Activated CD4-positive, alpha-beta T cell treated with anti-CD3 and anti-CD28 coated beads, Interleukin-2, amount 10 ng/mL, durations not matched to agents 24 days and 14 days (primary cell): ENCODE measurements at regions not wholly inside any gene's neighbourhood (a gene's known extent, or its start where the extent isn't known, plus 50 kb on each side); places are given as distances from the start of the nearest gene placed in this dataset.
"Not testable (repeated sequence)": the region's sequence is repeated elsewhere in the genome, so short reads cannot be mapped to it uniquely, and the experiment has no call there.

Experiments
- DNase-seq: peaks from one replicate; pipeline ENCODE4 v3.0.0; 2022
- H3K27ac Mint-ChIP-seq: one replicate; pipeline ENCODE4 v1.8.0; 2022; ENCODE audit warnings: mild to moderate bottlenecking, mixed read lengths
- H3K27me3 Mint-ChIP-seq: one replicate; pipeline ENCODE4 v1.8.0; 2022; ENCODE audit warnings: mixed read lengths
- H3K36me3 Mint-ChIP-seq: one replicate; pipeline ENCODE4 v1.8.0; 2022; ENCODE audit warnings: low read depth, mild to moderate bottlenecking, mixed read lengths
- H3K4me1 Mint-ChIP-seq: one replicate; pipeline ENCODE4 v1.8.0; 2021; ENCODE audit warnings: mixed read lengths
- H3K4me3 Mint-ChIP-seq: one replicate; pipeline ENCODE4 v1.8.0; 2022; ENCODE audit warnings: mild to moderate bottlenecking, moderate library complexity, mixed read lengths
- H3K9me3 Mint-ChIP-seq: one replicate; pipeline ENCODE4 v1.8.0; 2021; ENCODE audit warnings: mixed read lengths
- intact Hi-C: fragments of 100-400 bp; cut with micrococcal nuclease; formaldehyde crosslinking; loops from one replicate; pipeline ENCODE4 v1.15.1; 2023

DNA sequence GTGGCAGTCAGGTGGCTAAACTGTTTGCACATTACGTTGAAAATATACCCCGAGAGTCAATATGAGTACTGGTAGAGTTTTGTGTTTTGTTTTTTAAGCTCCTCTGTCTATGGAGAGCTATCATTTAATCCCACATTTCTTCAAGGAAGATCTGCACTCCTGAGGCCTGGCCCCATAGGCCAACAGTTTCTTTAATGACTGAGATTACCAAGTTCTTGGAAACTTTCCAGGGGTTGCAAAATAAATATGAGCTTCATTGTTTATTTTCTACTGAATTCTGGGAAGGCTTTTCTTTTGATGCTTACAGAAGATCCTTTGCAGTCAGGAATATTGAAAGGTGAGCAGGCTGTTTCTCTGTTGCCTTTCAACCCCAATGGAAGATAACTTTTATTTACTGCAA is 452.0 kb downstream of the JRKL start:
- intact Hi-C loops: no loop called here
- H3K27ac Mint-ChIP-seq: no peak overlapping the region
- H3K27me3 Mint-ChIP-seq: no peaks in the 10 kb centered on the region
- DNase-seq: no peak
- no peaks in the 10 kb centered on the region for H3K4me1 Mint-ChIP-seq
- H3K4me3 Mint-ChIP-seq: no peak overlapping the region
- no peaks in the 10 kb centered on the region for H3K36me3 Mint-ChIP-seq
- no peaks in the 10 kb centered on the region for H3K9me3 Mint-ChIP-seq

DNA sequence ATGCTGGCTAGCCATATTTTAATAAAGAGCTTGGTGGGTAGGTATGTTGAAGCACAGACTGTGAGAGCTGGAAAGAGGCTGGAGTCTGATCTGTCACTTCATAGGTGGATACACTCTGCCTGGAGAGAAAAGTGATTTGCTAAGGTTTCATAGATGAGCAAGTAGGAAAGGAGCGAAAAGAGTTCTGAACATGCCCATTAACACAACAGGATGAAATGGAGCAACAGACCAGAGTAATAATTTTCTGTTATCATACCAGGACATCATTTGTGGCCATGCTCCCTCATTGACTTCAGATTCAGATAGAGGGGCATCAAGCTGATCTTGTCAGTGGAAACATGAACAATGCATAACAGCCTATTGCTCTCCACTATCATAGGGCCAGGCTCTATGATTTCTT is 452.9 kb downstream of the JRKL start:
- no peak overlapping the region for H3K27ac Mint-ChIP-seq
- H3K9me3 Mint-ChIP-seq: no peaks in the 10 kb centered on the region
- H3K4me3 Mint-ChIP-seq: no peak overlapping the region
- no peak for DNase-seq
- no peaks in the 10 kb centered on the region for H3K27me3 Mint-ChIP-seq
- H3K36me3 Mint-ChIP-seq: no peaks in the 10 kb centered on the region
- no peaks in the 10 kb centered on the region for H3K4me1 Mint-ChIP-seq
- intact Hi-C loops: no loop called here

- no peak for DNase-seq
- Mint-ChIP-seq H3K27ac (no peak overlapping the region), H3K4me3 (no peak overlapping the region), H3K36me3 (no peaks in the 10 kb centered on the region), H3K27me3 (no peaks in the 10 kb centered on the region), H3K4me1 (no peaks in the 10 kb centered on the region), H3K9me3 (no peaks in the 10 kb centered on the region)
- intact Hi-C loops: no loop called here
Measured at GRCh38 chr11:96854425-96854824, 464.6 kb downstream of the JRKL start.

DNA sequence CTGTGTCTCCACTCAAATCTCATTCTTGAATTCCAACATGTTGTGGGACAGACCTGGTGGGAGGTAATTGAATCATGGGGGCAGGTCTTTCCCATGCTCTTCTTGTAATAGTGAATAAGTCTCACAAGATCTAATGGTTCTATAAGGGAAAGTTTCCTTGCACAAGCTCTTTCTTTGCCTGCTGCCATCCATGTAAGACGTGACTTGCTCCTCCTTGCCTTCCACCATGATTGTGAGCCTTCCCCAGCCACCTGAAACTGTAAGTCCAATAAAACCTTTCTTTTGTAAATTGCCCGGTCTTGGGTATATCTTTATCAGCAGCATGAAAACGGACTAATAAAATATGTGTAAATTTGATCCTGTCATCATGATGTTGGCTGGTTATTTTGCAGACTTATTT is 471.9 kb downstream of the JRKL start:
- H3K4me3 Mint-ChIP-seq, H3K36me3 Mint-ChIP-seq, H3K4me1 Mint-ChIP-seq, H3K9me3 Mint-ChIP-seq, intact Hi-C loops, DNase-seq, H3K27me3 Mint-ChIP-seq, H3K27ac Mint-ChIP-seq: not testable (repeated sequence)

- H3K27ac Mint-ChIP-seq: no peak overlapping the region
- intact Hi-C loops: no loop called here
- H3K9me3 Mint-ChIP-seq: no peaks in the 10 kb centered on the region
- H3K27me3 Mint-ChIP-seq: no peaks in the 10 kb centered on the region
- no peak overlapping the region for H3K4me3 Mint-ChIP-seq
- DNase-seq: no peak
- no peaks in the 10 kb centered on the region for H3K36me3 Mint-ChIP-seq
- H3K4me1 Mint-ChIP-seq: no peaks in the 10 kb centered on the region
Measured at GRCh38 chr11:96863520-96863919, 473.7 kb downstream of the JRKL start.

DNA sequence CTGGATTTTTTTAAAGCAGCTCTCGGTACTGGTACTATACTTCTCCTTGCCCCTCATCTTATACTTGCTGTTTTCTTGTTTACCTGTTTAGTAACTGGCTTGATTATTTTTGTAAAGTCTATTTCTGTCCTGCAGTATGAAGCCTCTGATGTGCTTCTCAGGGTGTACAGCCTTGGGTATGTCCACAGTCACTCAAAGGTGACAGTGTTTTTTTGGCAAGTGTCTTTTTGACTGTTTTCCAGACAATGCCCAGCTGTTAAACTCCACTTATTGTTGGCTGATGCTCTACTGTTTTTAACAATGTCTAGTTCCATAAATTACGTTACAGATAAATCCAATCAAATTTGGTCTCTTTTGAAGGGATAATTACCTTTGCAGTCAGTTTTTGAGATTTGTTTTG is 475.2 kb downstream of the JRKL start:
- Mint-ChIP-seq H3K4me3 (no peak overlapping the region), H3K4me1 (no peaks in the 10 kb centered on the region), H3K36me3 (no peaks in the 10 kb centered on the region), H3K9me3 (peaks cover 4% of the 10 kb centered on the region), H3K27ac (no peak overlapping the region), H3K27me3 (no peaks in the 10 kb centered on the region)
- intact Hi-C loops: no loop called here
- no peak for DNase-seq

GRCh38 chr11:96869207-96869606 is 479.4 kb downstream of the JRKL start:
- Mint-ChIP-seq H3K4me3 (no peak overlapping the region), H3K9me3 (peaks cover 4% of the 10 kb centered on the region), H3K27me3 (no peaks in the 10 kb centered on the region), H3K36me3 (no peaks in the 10 kb centered on the region), H3K27ac (no peak overlapping the region), H3K4me1 (no peaks in the 10 kb centered on the region)
- intact Hi-C loops: no loop called here
- DNase-seq: no peak

- DNase-seq: no peak
- H3K4me3 Mint-ChIP-seq: no peak overlapping the region
- intact Hi-C loops: no loop called here
- H3K36me3 Mint-ChIP-seq: no peaks in the 10 kb centered on the region
- H3K9me3 Mint-ChIP-seq: no peaks in the 10 kb centered on the region
- no peaks in the 10 kb centered on the region for H3K4me1 Mint-ChIP-seq
- no peak overlapping the region for H3K27ac Mint-ChIP-seq
- no peaks in the 10 kb centered on the region for H3K27me3 Mint-ChIP-seq
Measured at GRCh38 chr11:96875712-96876111, 485.9 kb downstream of the JRKL start.

GRCh38 chr11:96878299-96879051 is 488.7 kb downstream of the JRKL start:
- H3K4me3 Mint-ChIP-seq: no peak overlapping the region
- no peak for DNase-seq
- H3K27ac Mint-ChIP-seq: no peak overlapping the region
- H3K36me3 Mint-ChIP-seq: no peaks in the 10 kb centered on the region
- H3K4me1 Mint-ChIP-seq: no peaks in the 10 kb centered on the region
- H3K27me3 Mint-ChIP-seq: no peaks in the 10 kb centered on the region
- H3K9me3 Mint-ChIP-seq: no peaks in the 10 kb centered on the region
- intact Hi-C loops: no loop called here

DNA sequence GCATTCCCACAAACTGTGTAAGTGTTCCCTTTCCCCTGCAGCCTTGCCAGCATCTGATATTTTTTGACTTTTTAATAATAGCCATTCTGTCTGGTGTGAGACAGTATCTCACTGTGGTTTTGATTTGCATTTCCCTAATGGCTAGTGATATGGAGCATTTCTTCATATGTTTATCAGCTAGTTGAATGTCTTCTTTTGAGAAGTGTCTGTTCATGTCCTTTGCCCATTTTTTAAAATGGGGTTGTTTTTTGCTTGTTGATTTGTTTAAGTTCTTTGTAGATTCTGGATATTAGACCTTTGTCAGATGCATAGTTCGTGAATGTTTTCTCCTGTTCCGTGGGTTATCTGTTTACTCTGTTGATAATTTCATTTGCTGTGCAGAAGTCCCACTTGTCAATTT is 492.8 kb downstream of the JRKL start:
- H3K9me3 Mint-ChIP-seq, intact Hi-C loops, H3K36me3 Mint-ChIP-seq, DNase-seq, H3K4me1 Mint-ChIP-seq, H3K4me3 Mint-ChIP-seq, H3K27ac Mint-ChIP-seq, H3K27me3 Mint-ChIP-seq: not testable (repeated sequence)

- Mint-ChIP-seq H3K27ac (no peak overlapping the region), H3K27me3 (no peaks in the 10 kb centered on the region), H3K9me3 (no peaks in the 10 kb centered on the region), H3K4me1 (no peaks in the 10 kb centered on the region), H3K4me3 (no peak overlapping the region), H3K36me3 (no peaks in the 10 kb centered on the region)
- intact Hi-C loops: no loop called here
- DNase-seq: no peak
Measured at GRCh38 chr11:96885405-96885804, 495.6 kb downstream of the JRKL start.

- H3K9me3 Mint-ChIP-seq: no peaks in the 10 kb centered on the region
- no peaks in the 10 kb centered on the region for H3K4me1 Mint-ChIP-seq
- H3K27me3 Mint-ChIP-seq: no peaks in the 10 kb centered on the region
- H3K27ac Mint-ChIP-seq: no peak overlapping the region
- H3K36me3 Mint-ChIP-seq: no peaks in the 10 kb centered on the region
- intact Hi-C loops: no loop called here
- DNase-seq: no peak
- no peak overlapping the region for H3K4me3 Mint-ChIP-seq
Measured at GRCh38 chr11:96885912-96886311, 496.1 kb downstream of the JRKL start.

GRCh38 chr11:96893988-96894387 is 504.2 kb downstream of the JRKL start:
- Mint-ChIP-seq H3K4me1 (no peaks in the 10 kb centered on the region), H3K27me3 (no peaks in the 10 kb centered on the region), H3K36me3 (no peaks in the 10 kb centered on the region), H3K27ac (no peak overlapping the region), H3K4me3 (no peak overlapping the region), H3K9me3 (no peaks in the 10 kb centered on the region)
- intact Hi-C loops: no loop called here
- DNase-seq: no peak

DNA sequence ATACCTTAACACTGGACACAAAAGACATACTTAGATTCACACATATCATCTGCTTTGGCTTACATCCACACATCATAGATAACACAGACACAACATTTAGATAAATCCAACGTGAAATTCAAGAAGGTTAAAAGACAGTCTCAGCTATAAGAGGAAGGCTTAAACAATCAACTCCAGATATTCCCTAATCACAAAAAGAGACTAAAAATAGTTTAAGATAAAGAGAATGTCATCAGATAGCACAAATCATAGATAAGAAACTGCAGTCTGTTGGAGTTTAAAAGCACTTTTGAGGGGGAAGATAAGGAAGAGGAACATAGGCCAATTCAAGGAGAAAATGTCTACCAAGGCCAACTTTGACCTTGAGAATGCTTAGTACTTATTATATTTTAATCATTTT is 504.8 kb downstream of the JRKL start:
- no peak overlapping the region for H3K27ac Mint-ChIP-seq
- H3K36me3 Mint-ChIP-seq: no peaks in the 10 kb centered on the region
- no peaks in the 10 kb centered on the region for H3K9me3 Mint-ChIP-seq
- intact Hi-C loops: no loop called here
- DNase-seq: no peak
- H3K27me3 Mint-ChIP-seq: no peaks in the 10 kb centered on the region
- no peak overlapping the region for H3K4me3 Mint-ChIP-seq
- H3K4me1 Mint-ChIP-seq: no peaks in the 10 kb centered on the region

DNA sequence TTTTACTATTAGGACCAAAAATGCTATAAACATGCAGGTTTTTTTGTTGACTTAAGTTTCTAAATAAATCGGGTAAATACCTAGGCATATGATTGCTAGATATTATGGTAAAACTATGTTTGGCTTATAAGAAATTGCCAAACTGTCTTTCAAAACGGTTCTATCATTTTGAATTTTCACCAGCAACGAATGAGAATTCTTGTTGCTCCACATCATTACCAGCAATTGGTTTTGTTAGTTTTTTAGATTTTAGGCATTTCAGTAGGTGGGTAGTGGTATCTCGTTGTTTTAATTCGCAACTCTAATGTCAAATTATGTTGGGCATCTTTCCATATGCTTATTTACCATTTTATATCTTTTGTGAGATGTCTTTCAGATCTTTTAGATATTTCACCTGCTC is 510.2 kb downstream of the JRKL start:
- Mint-ChIP-seq H3K9me3 (no peaks in the 10 kb centered on the region), H3K4me3 (no peak overlapping the region), H3K27me3 (no peaks in the 10 kb centered on the region), H3K36me3 (no peaks in the 10 kb centered on the region), H3K27ac (no peak overlapping the region), H3K4me1 (no peaks in the 10 kb centered on the region)
- intact Hi-C loops: no loop called here
- no peak for DNase-seq
